ENCODE measurements at regions not wholly inside any gene's neighbourhood (a gene's known extent, or its start where the extent isn't known, plus 50 kb on each side); places are given as distances from the start of the nearest gene placed in this dataset.

GRCh38 chr3:88452228-88452627 is 302.5 kb downstream of the C3orf38 start:
- TF ChIP-seq POLR2A (IDR thresholded peaks at IDR 0.05) (no peak), CTCF (IDR thresholded peaks at IDR 0.05) (no peak)

Data from uterus (tissue), 2 donors.